Cardiac fibroblast (primary cell): ENCODE measurements at regions not wholly inside any gene's neighbourhood (a gene's known extent, or its start where the extent isn't known, plus 50 kb on each side); places are given as distances from the start of the nearest gene placed in this dataset.

ENCODE experiments used
- DNase-seq, 2 donors: peaks; one replicate each; pipeline versions ENCODE4 v3.0.0 to v3.0.0-alpha.2; 2010; ENCODE audit warnings: low read depth in 2 of 2
- H3K4me3 ChIP-seq, 2 donors: replicated peaks in 1 of 2; 1 replicate in 1 of 2; 2 replicates in 1 of 2; pipeline ENCODE4 v1.5.1; 2011; ENCODE audit warnings: low read depth in 2 of 2, low read length in 2 of 2, mild to moderate bottlenecking in 2 of 2, moderate library complexity in 1 of 2
- TF ChIP-seq, protein P1 (sequence below): IDR thresholded peaks from one replicate; pipeline ENCODE4 v1.5.1; 2011; ENCODE audit warnings: low read depth, mild to moderate bottlenecking, low read length, inconsistent platforms

DNA sequence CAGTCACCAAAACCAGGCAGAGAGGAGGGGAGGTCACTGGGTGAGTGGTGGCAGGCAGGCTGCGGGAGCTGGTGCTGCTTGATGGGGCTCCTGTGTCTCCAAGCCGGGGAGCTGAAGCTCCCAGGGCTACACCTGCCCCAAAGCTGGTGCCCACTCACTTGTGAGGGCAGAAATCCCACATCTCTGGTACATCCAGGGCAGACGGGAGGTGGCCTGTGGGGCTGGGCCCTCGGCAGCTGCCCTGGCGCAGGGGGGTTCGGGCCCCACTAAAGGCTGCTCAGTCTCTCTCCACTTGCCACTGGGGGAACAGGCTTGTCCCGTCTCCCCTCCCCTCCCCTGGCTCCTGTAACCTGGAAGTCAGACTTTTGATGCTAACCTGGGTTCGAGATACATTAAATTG is 55.6 kb upstream of the PPARA start:
- DNase-seq: no peak
- TF ChIP-seq, protein P1, sequence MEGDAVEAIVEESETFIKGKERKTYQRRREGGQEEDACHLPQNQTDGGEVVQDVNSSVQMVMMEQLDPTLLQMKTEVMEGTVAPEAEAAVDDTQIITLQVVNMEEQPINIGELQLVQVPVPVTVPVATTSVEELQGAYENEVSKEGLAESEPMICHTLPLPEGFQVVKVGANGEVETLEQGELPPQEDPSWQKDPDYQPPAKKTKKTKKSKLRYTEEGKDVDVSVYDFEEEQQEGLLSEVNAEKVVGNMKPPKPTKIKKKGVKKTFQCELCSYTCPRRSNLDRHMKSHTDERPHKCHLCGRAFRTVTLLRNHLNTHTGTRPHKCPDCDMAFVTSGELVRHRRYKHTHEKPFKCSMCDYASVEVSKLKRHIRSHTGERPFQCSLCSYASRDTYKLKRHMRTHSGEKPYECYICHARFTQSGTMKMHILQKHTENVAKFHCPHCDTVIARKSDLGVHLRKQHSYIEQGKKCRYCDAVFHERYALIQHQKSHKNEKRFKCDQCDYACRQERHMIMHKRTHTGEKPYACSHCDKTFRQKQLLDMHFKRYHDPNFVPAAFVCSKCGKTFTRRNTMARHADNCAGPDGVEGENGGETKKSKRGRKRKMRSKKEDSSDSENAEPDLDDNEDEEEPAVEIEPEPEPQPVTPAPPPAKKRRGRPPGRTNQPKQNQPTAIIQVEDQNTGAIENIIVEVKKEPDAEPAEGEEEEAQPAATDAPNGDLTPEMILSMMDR: no peak
- H3K4me3 ChIP-seq: no peak overlapping the region

DNA sequence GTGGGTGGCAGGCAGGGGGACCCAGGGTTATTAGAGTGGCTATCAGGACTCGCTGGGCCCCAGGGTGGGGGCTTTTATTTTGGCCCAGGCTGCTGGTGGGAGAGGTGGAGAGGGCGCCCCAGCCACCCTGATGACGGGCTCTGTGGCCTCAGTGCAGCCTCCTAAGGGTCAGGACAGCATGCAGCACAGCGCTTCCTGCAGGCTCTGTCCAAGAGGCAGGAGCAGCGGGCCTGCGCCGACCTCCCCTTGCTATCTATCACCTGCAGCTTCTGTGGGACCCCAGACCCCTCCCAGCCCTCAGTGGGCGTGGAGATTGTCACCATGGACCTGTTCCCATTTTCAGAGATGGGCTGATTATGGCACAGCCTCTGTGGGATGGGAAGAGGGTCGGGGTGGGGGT is 54.3 kb upstream of the PPARA start:
- TF ChIP-seq, protein P1: no peak
- H3K4me3 ChIP-seq: no peak overlapping the region
- no peak for DNase-seq

DNA sequence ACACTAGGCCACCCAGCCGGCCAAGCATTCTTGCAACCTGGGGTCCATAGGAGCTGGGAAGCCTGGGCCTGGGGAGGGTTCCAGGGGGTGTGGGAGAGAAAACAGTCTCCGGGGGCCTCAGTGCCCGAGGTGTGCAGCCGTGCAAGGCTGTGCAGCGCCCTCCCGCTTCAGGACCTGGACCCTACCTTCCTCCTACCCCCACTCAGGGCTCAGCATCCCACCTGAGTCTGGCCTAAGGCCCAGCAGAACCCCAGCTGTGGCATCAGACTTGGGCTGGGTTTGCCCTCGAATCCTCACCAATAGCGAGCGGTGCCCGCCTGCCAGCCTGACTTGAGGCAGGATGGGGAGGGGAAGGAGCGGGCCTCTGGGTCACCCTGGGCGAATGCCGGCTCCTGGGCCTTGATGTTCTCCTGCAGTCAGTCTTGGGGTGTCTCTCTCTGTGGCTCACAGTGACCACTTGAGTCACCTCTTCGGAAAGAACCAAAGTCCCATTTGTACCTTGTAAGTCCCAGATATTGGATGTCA is 53.6 kb upstream of the PPARA start:
- DNase-seq: no peak
- H3K4me3 ChIP-seq: no peak overlapping the region
- TF ChIP-seq, protein P1: no peak

DNA sequence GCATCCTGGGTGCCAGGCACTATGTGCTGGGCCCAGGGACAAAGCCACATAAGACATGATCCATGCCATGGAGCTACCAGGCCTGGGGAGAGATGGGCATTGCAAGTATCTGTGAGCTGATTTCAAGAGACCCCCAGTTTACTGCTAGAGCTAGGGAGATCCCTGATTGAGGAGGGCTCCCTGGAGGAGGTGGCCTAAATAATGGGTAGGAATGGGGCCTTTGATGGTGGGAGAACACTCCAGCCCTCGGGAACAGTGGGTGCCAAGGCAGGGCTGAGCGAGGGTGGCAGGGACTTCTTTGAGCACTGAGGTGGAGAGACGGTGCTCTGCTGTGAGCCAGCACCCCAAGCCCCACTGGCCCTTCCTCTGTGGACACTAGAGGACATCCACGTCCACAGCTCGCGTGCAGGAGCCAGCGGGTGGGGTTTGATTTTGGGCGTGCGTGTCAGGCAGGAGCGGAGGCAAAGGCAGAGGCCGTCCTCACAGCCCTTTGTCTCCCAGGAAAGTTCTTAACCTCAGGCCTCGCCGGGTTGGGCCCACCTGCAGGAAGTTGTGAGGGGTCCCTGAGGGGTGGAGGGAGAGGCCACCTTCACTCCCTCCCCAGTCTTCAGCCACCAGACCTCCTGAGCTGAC is 52.9 kb upstream of the PPARA start:
- no peak overlapping the region for H3K4me3 ChIP-seq
- TF ChIP-seq, protein P1: no peak
- DNase-seq: no peak

DNA sequence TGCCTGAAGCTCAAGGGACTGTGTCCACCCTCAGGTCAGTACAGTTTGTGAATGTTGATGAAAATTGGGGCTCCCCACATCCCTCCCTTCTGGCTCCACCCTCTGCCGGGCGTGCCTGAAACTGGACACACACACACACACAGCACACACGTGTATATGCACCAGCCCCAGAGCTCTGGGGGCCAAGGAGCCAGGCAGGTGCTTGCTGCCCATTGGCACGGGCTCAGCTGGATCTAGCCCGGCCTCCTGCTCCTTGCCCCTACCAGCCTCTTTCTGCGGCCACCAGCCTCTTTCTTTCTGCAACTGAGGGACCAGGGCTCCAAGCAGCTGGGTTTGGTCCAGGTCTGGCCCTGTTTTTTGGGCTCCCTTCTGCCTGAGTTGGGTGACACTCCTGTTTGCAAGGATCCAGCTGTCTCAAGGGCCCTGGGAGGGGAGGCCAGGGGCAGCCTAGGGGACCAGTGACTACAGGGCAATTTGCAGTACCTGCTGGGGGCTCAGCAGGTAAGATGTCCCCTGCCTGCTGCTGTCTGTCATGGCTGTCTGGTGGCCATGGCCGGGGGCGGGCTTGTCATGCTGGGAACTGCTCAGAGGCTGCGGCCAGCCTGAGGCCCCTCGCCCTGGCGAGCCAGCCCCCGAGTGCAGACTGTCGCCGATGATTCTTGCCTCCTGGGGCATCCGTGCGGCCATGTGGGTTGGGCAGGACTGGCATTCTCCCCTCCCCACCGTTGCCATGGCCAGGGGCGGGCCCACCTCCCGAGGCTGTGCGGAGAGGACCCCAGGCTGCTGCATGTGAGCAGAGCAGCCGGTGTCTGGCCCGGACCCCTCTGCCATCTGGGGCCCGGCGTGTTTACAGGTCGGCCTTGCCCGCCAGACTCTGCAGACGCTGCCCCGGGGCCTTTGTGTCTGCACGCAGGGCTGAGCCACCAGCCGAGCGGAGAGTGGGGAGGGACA is 51.5 kb upstream of the PPARA start:
- H3K4me3 ChIP-seq: no peak overlapping the region
- no peak for DNase-seq
- TF ChIP-seq, protein P1: no peak

DNA sequence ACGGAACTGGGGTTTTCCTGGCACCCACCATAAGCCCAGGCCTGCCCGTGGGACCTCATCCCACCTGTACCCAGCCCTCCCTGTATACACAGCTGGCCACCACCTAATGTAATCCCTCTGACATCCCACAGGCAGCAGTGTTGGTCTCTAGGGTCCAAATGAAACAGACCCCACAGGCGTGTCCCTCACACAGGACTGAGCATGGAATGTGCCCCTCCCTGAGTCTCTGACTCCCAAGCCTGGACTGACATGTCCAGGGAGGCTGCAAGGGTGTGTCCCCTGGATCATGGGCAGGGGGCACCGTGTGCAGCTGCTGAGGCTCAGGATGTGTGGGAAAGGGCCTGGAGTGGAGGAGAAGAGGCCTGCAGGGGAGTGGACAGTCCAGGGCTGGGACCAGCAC is 50.6 kb upstream of the PPARA start:
- DNase-seq: no peak
- H3K4me3 ChIP-seq: no peak overlapping the region
- TF ChIP-seq, protein P1: no peak
